COLO668 (cell line): ENCODE measurements at regions not wholly inside any gene's neighbourhood (a gene's known extent, or its start where the extent isn't known, plus 50 kb on each side); places are given as distances from the start of the nearest gene placed in this dataset.

Experiments
- DNase-seq: peaks from one replicate; lab custom pipeline; 2025; ENCODE audit not compliant: unreplicated experiment; lab: John Stamatoyannopoulos, UW

DNA sequence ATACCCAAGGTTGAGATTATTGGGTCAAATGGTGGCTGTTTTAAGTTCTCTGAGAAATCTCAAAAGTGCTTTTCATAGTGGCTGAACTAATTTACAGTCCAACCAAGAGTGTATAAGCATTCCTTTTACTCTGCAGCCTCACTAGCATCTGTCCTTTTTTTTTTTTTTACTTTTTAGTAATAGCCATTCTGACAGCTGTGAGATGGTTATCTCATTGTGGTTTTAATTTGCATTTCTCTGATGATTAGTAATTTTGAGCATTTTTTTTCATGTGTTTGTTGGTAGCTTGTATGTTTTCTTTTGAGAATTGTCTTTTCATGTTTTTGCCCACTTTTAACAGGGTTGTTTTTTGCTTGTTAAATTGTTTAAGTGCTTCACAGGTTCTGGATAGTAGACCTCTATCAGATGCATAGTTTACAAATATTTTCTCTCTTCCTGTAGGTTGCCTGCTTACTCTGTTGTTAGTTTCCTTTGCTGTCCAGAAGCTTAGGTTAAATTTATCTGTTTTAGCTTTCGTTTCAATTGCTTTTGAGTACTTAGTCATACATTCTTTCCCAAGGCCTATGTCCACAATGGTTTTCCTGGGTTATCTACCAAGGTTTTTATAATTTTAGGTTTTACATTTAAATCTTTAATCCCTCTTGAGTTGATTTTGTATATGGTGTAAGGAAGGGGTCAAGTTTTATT lies 881.3 kb upstream of the SEL1L start:
- DNase-seq, result no peak

DNA sequence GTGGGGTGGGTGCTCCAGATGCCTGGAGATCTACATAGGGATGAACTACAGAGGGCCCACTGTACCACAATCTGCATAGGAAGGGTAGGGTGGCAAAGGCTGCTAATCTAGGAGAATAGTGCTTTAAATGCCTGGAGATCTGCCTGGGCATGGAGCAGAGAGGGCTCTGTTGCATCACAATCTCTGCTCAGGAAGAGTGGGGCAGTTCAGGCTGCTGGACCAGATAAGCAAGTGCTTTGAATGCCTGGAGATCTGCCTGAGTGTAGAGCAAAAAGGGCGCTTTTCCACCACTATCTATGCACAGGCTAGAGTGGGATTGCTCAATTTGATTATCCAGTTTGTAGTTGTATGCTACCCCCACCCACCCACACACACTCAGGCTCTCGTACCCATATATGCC lies 886.3 kb upstream of the SEL1L start:
- DNase-seq, result no peak

DNA sequence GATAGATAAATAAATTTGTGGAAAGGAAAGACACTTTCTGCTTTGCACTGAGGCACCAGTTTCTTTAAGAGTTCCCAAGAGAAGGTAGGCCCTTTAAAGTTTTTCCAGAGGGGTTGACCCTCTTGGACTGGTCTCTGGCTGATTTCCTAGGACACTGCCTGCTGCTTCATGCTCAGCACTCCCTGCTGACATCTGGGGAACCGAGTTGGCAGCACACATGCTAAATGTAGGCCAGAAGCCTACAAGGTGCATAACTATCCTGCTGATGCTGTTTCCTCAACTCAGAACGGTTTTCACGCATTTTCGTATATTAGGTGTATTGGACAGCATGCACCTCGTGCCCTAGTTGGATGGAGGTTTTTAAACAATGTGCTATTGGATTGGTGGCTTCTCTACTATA lies 887.2 kb upstream of the SEL1L start:
- DNase-seq, result no peak

DNA sequence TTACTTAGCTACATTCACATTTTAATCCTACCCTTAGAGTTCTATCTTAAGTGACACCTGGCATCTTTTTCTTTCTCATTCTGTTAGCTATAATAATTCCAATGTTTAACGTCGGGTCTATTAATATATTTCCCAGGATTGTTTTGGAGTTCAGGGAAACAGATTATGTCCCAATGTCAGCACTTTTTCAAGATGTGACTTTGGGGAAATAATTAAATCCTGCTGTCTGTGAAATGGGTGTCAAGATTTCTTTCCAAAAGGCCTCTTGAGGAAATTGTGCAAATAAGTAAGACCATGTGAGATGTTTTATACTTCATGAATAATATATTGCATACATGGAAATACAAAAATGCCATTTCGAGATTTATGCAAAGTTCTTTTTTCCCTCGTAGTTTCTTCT lies 887.6 kb upstream of the SEL1L start:
- no peak for DNase-seq

DNA sequence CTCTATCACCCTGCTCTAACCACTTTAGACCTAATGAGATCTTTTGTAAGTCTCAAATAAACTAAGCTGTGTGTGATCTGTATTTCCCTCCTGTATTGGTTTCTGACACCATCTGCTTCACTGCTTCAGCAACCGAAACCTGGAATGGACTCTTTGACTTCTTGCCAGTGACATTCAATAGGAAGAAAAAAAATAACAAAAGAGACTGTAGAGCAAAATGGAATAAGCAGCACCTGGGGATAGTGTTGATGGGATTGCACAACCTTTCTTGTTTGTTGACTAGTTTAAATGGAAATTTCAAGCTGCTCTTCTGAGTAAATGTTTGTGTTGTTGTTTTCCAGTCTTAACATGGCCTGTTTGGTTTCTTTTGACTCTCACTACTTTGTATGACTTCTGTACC lies 888.6 kb upstream of the SEL1L start:
- peak; percentile 12 for DNase-seq

DNA sequence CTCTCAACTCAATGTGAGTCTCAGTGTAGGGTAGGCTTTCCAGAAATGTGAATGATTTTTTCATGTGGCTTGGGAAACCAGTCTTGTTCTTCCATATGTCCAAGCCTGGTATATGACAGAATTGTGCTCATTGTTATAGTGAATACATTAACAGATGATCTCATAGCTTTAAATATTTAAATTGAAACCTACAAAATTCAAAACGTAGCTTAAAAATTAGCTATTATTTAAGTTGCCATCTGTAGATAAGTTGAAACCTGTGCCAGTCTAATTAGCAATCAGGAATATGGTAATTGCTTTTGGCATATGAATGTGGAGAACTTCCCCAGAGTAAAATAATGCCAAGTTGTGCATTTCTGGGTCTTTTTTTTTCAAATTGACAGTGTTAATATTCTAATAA lies 891.6 kb upstream of the SEL1L start:
- DNase-seq, result no peak

DNA sequence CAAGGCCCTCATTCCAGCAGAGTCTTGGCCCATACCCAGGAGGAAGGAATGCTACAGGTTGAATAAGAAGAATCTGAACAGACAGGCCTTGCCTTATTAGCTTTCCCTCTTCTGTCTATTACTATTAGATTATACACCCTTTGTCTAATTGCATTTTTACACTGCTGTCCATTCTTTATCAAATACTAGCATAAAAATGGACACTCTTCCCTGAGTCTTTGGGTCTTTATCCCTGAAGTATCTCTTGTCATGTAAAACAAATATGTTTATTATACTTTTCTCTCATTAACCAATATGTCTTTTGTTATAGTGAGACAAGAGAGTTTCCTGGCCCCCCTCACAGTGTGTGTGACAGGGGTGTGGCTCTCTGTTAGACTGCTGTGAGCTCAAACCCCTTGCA lies 897.4 kb upstream of the SEL1L start:
- DNase-seq, result no peak

DNA sequence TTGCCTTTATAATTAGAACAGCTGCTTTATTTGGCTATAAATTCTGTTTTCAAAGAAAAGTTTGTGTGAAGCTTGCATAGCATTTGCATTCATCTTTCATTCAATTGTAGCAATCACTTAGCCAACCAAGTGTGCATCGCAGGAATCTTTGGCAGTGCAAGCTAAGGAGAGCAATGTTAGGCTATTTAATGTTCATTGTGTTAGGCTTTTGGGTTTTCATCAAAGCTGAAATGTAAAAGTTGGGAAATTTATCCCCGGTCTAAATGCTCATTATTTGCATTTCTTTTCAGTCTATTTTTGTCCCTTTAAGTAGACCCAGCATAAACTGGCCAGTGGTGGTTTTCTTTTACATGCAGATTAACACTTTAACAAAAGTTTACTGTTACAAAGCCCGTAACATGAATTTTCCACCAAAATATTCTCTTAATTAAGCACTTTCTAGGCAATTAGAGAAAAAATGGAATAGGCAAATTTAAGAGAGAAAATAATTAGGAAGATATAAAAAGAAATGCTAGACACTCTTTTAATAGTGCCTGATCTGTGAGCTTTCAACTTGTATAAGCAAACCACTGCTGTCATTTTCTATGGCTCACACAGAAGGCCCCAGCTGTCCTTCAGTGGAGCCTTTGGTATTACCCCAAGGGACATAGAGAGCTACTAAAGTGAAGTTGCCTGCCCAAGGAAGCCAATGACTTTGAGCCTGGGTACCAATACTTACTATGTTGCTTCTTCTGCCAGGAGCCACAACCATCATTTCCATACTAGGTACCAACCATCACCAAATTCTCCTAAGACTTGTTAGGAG lies 898.9 kb upstream of the SEL1L start:
- DNase-seq, result no peak

DNA sequence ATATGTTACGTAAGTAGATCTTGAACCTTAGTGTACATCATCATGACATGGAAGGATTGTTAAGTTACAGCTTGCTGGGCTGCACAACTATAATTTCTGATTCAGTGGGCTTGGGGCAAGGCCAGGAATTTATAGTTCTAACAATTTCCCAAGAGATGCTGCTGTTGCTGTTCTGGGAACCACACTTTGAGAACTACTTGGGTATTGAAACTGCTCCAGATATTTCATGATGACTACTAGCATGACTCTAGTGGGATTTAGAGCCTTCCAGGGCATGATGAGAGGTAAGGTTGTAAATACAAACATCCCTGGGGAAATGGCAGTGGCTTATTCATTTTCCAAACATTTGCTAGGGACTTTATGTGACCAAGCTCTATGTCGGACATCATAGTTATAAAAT lies 904.8 kb upstream of the SEL1L start:
- no peak for DNase-seq

DNA sequence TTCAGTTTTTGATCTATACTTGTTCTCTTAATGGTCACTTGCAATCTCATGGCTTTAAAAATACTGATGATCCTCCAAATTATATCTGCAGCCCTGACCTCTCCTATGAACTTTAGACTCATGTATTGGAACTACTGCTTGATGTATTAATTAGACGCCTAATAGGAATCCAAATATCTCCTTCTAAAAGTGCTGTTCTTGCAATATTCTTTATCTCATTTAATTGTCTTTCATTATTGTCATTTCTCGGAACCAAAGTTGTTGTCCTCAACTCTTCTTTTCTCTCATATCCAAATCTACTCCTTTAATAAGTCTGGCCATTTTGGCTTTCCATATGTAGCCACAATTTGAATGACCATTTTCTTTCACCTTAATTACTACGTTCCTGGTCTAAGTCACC lies 907.6 kb upstream of the SEL1L start:
- DNase-seq, result no peak

DNA sequence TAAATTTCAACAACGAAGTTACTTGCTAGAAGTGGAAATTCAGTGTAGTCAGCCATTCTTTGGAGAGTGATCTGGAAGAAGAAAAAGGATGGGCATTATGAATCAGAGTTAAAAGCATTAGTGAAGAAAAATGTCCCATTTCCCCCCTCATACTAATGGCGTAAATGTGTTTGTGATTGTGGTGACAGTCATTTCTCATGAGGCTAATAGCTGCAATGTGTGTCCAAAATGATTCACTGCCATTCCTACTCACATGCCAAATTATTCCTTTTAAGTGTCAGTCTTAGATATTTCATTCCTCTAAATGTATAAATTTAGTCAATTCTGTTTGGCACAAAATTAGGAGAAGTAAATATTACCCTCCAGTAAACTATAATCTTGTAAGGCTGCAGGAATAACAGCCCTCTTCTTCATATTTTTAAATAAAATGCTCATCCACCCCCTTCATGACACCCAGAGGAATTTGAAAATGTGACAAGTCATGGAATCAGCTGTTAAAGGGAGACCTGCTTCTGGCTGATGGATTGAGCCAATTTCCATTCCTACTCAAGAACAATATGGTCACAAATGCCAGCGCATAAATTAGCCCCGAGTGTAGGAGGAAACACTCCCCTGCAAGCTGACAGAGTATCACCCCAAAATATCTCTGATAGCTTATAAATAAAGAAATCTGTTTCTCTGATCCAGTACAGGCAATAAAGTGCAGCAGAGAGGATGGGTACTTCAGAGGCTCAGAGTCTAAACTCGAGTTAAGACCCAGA lies 912.3 kb upstream of the SEL1L start:
- no peak for DNase-seq

DNA sequence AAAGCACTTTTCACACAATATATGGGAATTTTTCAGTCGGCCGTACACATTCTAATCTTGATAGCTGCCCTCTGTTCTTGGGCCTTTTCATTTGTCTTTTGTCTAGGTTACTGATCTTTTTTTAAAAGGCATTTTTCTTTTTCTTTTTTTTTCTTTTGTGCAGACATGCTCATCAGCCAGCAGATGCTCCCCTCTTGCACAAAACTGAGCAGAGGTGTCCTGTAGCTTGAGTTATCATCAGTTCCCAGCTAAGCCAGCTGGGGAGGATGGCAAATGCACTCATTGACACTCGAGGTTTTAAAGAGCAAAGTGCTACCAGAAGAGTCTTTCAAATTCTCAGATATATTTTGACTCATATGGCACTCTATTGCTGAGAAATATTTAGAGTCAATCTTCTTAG lies 913.9 kb upstream of the SEL1L start:
- peak; percentile 26 for DNase-seq

DNA sequence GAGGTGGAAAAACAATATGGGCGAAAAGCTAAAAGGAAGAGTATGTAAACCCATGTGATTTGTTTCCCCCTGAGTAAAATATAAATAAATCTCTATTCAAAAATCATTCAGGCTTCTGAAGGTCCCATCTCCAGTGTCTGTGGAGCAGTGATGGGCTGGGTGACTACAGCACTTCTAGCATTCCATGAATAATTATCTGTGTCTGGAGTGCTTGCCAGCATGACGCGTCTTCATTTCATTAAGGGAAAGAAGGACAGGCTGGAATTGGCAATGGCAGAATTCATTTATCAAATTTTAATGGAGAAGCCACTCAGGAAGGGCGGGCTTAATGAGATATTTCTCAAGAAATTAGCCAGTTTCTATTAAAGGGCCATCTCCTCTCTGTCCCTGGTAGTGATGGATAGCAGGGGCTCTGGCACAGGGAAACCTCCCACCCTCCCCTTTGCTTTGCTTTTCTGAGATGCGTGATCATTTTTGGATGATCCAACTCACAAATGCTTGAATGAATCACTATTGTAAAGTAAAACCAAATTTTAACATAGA lies 916.3 kb upstream of the SEL1L start:
- no peak for DNase-seq

DNA sequence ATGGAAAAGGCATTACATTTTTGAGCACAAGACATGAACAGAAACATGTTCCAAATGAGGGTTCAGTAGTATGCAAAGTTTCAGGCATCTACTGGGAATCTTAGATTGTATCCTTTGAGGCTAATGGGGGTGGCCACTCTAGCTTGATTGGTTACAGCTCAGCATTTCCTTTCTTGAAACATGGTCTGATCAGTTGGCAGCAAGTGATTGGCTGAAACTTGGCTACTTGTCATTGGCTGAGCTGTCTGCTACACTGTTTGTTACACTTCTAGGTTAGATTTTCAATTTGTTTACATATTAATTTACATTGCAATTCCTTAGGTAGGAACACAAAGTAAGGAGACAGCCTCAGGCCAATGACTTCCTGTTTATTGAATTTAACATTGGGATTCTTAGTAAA lies 918.0 kb upstream of the SEL1L start:
- DNase-seq, result no peak

DNA sequence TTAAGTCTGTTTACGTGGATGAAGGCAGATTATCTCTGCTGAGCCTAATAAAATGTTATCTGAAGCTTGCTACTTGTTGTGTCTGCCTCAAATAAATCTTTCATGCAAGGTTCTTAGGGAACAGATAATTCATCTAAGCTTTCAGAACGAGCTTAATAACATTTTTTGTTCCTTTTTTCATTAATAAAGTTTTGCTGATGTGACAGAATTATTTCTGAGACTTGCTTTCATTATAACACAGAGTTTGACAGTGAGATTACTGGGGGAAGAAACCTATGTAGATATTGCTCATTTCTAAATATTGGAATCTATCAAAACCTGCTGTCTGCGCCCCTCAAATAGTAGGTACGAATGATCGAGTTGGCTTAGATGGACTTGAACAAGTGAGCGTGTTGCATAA lies 948.7 kb upstream of the SEL1L start:
- DNase-seq, result no peak

DNA sequence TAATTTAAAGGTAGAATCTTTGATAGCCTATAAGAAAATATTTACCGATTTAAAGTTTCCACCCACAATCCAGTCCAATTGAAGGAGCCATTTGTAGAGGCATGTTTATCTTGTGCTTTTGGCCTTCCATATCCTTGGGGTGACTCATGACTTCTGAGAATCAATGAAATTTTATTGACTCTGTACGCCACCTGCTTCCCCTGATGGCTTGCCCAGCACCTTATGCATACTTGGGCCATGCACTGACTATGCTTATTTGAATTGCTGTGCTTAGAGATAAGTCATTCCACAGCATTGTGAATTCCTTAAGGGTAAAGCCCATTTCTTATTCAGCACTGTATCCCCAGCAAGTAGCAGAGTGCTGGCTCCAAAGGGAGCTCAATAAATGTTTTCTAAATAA lies 954.8 kb upstream of the SEL1L start:
- DNase-seq, result peak; percentile 15

DNA sequence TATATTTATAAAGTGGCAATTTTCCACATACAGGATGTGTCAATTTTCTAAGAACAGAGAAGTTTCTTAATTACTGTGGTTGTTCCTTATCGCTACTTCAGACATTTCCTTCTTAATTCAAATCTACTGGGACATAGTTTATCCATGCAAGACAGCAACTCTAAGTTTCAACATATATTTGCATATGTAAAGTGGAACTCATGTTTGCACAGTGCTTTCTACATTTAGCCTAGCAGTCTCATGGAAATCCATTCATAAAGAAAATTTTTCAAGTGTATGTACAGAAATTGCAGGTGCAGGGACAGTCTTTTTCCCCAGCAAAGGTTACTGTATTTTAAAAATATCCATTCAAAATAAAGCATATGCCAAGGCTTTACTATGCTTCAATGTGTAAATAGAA lies 956.7 kb upstream of the SEL1L start:
- DNase-seq, result no peak

DNA sequence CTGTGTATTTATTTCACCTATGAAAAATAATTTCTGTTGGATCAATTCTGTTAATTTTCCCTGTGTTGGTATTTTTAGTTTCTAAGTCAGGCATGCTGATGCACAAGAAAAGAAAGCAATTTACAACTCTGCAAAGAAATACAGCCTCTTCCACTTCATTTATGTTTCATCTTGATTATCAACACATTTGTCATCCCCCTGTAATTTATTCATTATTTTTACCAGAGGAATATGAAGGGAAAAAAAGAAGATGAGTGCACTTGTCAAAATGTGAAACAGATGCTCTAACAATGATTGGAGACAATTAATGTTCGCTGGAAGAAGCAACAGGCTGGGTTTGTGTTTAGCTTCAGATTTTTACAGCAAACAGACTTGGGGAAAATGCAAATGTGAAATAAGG lies 958.5 kb upstream of the SEL1L start:
- DNase-seq, result no peak

DNA sequence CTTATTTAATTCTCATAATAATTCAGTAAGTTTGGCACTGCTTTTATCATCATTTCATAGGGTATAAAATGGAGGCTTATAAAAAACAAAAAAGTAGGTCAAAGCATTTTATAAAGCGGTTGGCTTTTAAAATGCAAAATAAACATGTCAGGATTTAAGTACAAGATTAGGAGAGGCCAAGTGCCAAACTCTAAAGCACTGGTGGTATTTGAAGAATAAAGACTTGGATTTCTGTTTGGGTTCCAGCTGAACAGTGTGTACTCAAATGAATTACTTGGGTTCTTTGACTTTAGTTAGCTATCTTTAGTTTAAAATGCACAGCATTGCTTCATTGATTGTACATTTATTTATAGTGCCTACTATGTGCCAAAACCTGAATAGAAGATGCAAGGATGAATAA lies 966.6 kb upstream of the SEL1L start:
- DNase-seq, result no peak

DNA sequence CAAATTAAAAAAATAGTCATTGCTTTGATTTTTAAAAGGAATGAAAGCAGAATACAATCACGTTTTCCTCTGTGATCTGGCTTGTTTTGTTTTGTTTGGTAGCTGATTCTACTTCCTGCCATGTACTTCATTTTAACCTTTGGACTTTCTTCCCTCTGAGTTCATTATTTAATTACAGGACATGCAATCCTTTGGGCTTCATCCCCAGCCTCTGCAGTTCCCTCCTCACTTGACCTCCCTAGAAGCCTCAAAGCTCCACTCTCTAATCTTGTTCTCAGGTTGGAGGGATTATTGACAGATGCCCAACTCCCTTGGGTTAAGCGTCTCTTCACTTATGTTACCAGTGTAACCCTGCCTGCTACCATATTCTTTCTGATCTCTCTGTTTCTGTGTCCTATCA lies 967.9 kb upstream of the SEL1L start:
- peak; percentile 34 for DNase-seq

DNA sequence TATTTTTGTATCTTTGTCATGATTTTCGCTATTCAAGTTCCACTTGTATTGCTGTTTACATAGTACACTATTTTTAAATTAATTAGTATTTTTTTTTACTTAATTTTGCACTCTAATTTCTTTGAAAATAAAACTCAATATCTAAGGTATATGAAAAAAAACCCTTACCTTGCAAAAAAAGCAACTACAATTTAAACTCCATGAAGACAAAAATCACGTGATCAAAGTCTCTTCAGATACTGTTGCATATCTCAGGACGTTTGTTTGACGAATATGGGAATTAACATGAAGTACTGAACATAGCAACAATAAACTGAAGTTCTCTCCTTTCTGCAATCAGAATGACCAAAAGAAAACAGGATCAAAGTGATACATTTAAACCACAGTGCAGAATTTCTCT lies 968.4 kb upstream of the SEL1L start:
- no peak for DNase-seq

DNA sequence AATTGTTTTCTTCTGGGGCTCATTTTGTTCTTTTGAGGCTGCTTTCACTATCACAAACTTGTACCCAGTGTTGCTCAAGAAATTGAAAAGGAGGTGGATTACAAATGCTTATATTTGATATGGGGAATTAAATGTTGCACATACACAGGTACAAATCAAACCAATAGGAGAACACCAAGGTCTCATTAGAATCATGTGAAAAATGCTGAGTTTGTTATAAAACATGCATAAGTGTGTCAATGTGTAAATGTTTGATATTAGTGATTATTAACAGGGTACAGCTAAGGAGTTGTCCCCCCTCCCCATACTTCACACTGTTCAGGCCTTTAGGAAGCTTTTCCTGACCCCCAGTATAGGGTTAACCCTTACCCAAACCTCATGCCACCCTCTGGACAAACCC lies 971.2 kb upstream of the SEL1L start:
- no peak for DNase-seq
